Liver (tissue), 8 donors: ENCODE measurements at regions not wholly inside any gene's neighbourhood (a gene's known extent, or its start where the extent isn't known, plus 50 kb on each side); places are given as distances from the start of the nearest gene placed in this dataset.

Source experiments
- DNase-seq: peaks from one replicate; pipeline ENCODE4 v3.0.0-alpha.2; 2017; ENCODE audit warnings: low spot score
- H3K27ac ChIP-seq, 2 donors: one replicate each; pipeline ENCODE4 v1.7.0; 2013; ENCODE audit warnings: inconsistent platforms in 2 of 2, low read length in 2 of 2, control low read depth in 1 of 2, low read depth in 1 of 2, mild to moderate bottlenecking in 1 of 2
- H3K27me3 ChIP-seq, 4 donors: one replicate each; pipeline versions ENCODE4 v1.6.1 to v1.7.0; 2013; ENCODE audit warnings: low read length in 3 of 4, inconsistent platforms in 1 of 4, mild to moderate bottlenecking in 1 of 4, moderate library complexity in 1 of 4; ENCODE audit not compliant: control insufficient read depth in 4 of 4, insufficient read depth in 4 of 4
- H3K36me3 ChIP-seq, 4 donors: one replicate each; pipeline versions ENCODE4 v1.6.1 to v1.7.0; 2013; ENCODE audit warnings: low read length in 3 of 4, mild to moderate bottlenecking in 3 of 4, low read depth in 1 of 4, moderate library complexity in 1 of 4; ENCODE audit not compliant: control insufficient read depth in 4 of 4, insufficient read depth in 3 of 4
- H3K4me1 ChIP-seq, 4 donors: one replicate each; pipeline versions ENCODE4 v1.6.1 to v1.7.0; 2013; ENCODE audit warnings: low read length in 3 of 4, mild to moderate bottlenecking in 3 of 4, moderate library complexity in 1 of 4; ENCODE audit not compliant: control insufficient read depth in 4 of 4, insufficient read depth in 4 of 4
- H3K4me3 ChIP-seq, 3 donors: one replicate each; pipeline versions ENCODE4 v1.6.1 to v1.7.0; 2013; ENCODE audit warnings: low read length in 3 of 3, control low read depth in 1 of 3, low read depth in 1 of 3, mild to moderate bottlenecking in 1 of 3
- H3K9ac ChIP-seq, 2 donors: one replicate each; pipeline ENCODE4 v1.7.0; 2013; ENCODE audit warnings: low read length in 2 of 2, mild to moderate bottlenecking in 2 of 2, moderate library complexity in 2 of 2, control low read depth in 1 of 2, low read depth in 1 of 2
- H3K9me3 ChIP-seq, 4 donors: one replicate each; pipeline versions ENCODE4 v1.6.1 to v1.7.0; 2013; ENCODE audit warnings: low read length in 3 of 4; ENCODE audit not compliant: control insufficient read depth in 4 of 4
- EGR1 ChIP-seq, 2 donors: IDR thresholded peaks; 2 replicates each; pipeline ENCODE4 v1.6.1; 2016 to 2018; ENCODE audit warnings: antibody characterized with exemption in 2 of 2, low read depth in 2 of 2
- FOXA1 ChIP-seq: IDR thresholded peaks from 2 replicates; pipeline ENCODE4 v1.6.1; 2016; ENCODE audit warnings: antibody characterized with exemption
- FOXA2 ChIP-seq: IDR thresholded peaks from 2 replicates; pipeline ENCODE4 v1.6.1; 2016; ENCODE audit warnings: antibody characterized with exemption
- GABPA ChIP-seq, 2 donors: IDR thresholded peaks in 1 of 2; conservative IDR thresholded peaks in 1 of 2; 2 replicates each; pipeline ENCODE4 v1.6.1; 2016; ENCODE audit warnings: antibody characterized with exemption in 2 of 2, mild to moderate bottlenecking in 1 of 2, moderate library complexity in 1 of 2
- HNF4A ChIP-seq, 2 donors: conservative IDR thresholded peaks; 2 replicates each; pipeline ENCODE4 v1.6.1; 2016; ENCODE audit warnings: antibody characterized with exemption in 2 of 2, mild to moderate bottlenecking in 2 of 2
- HNF4G ChIP-seq: IDR thresholded peaks from 2 replicates; pipeline ENCODE4 v1.6.1; 2016; ENCODE audit warnings: antibody characterized with exemption
- JUND ChIP-seq, 2 donors: IDR thresholded peaks; 2 replicates each; pipeline ENCODE4 v1.6.1; 2016; ENCODE audit warnings: antibody characterized with exemption in 2 of 2
- NR2F2 ChIP-seq: IDR thresholded peaks from 2 replicates; pipeline ENCODE4 v1.6.1; 2016; ENCODE audit warnings: antibody characterized with exemption
- RAD21 ChIP-seq, 2 donors: IDR thresholded peaks; 2 replicates each; pipeline ENCODE4 v1.6.1; 2016; ENCODE audit warnings: antibody characterized with exemption in 2 of 2, mild to moderate bottlenecking in 2 of 2
- RXRA ChIP-seq, 2 donors: IDR thresholded peaks; 2 replicates each; pipeline ENCODE4 v1.6.1; 2017 to 2018; ENCODE audit warnings: antibody characterized with exemption in 2 of 2, mild to moderate bottlenecking in 1 of 2
- SP1 ChIP-seq: IDR thresholded peaks from 2 replicates; pipeline ENCODE4 v1.6.1; 2018; ENCODE audit warnings: antibody characterized with exemption, mild to moderate bottlenecking
- TAF1 ChIP-seq: conservative IDR thresholded peaks from 2 replicates; pipeline ENCODE4 v1.6.1; 2016; ENCODE audit warnings: antibody characterized with exemption, mild to moderate bottlenecking
- YY1 ChIP-seq: IDR thresholded peaks from 2 replicates; pipeline ENCODE4 v1.6.1; 2016; ENCODE audit warnings: antibody characterized with exemption, mild to moderate bottlenecking
- WGBS: extraction: QIAGEN DNeasy Blood & Tissue Kit; methylation state at CpG from one replicate; pipeline ENCODE4 v1.1.7; 2013; 5-methylcytosine and 5-hydroxymethylcytosine counted together
- TF ChIP-seq, protein P1 (sequence below): IDR thresholded peaks from 2 replicates; pipeline ENCODE4 v1.6.1; 2016; ENCODE audit warnings: antibody characterized with exemption
- TF ChIP-seq, protein P2 (sequence below): IDR thresholded peaks from 2 replicates; pipeline ENCODE4 v1.6.1; 2016; ENCODE audit warnings: antibody characterized with exemption
- TF ChIP-seq, protein P3 (sequence below): IDR thresholded peaks from 2 replicates; pipeline ENCODE4 v1.6.1; 2016; ENCODE audit warnings: antibody characterized with exemption, mild to moderate bottlenecking
- TF ChIP-seq, protein P4 (sequence below): fragments of 150-350 bp; IDR thresholded peaks from 2 replicates; pipeline ENCODE4 v1.5.1; 2017; ENCODE audit warnings: improper control_type of control experiment, low read depth, low read length; ENCODE audit not compliant: missing input control
- donor health status: healthy.
- donor health status: healthy.
- donor health status: healthy.
- donor health status: healthy.
- donor health status: healthy.

DNA sequence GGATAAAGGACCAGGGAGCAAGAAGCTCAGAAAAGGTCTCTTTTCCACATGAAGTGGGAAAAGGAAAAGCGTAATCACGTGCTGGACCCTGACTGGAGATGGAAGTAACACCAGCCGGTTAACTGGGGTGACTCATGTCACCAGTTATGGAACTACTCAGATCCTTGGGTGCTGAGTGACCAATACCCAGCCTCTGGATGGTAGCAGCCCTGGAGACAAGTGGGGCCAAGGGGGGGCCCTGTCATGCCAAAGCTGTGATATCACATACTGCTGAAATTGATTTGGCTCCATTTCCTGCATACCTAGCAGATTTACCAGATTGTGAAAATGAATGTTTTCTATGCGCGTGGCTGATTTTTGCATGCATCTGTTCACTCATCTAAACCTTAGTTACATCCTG, 158.9 kb downstream of the ZIC5 start:
- no peak for DNase-seq
- no peaks in the 10 kb centered on the region for H3K9me3 ChIP-seq
- H3K36me3 ChIP-seq: no peaks in the 10 kb centered on the region
- no peak overlapping the region for H3K4me3 ChIP-seq
- peaks cover 14 to 40% (median 25%) of the 10 kb centered on the region in 4 donors for H3K4me1 ChIP-seq
- no peaks in the 10 kb centered on the region for H3K27me3 ChIP-seq
- no peak overlapping the region for H3K9ac ChIP-seq
- no peak for TF ChIP-seq SP1
- TF ChIP-seq, protein P1, sequence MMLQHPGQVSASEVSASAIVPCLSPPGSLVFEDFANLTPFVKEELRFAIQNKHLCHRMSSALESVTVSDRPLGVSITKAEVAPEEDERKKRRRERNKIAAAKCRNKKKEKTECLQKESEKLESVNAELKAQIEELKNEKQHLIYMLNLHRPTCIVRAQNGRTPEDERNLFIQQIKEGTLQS: no peak
- TF ChIP-seq, protein P2, sequence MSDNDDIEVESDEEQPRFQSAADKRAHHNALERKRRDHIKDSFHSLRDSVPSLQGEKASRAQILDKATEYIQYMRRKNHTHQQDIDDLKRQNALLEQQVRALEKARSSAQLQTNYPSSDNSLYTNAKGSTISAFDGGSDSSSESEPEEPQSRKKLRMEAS: no peak
- TF ChIP-seq RAD21 (IDR thresholded peaks at IDR 0.05): no peak
- TF ChIP-seq, protein P3, sequence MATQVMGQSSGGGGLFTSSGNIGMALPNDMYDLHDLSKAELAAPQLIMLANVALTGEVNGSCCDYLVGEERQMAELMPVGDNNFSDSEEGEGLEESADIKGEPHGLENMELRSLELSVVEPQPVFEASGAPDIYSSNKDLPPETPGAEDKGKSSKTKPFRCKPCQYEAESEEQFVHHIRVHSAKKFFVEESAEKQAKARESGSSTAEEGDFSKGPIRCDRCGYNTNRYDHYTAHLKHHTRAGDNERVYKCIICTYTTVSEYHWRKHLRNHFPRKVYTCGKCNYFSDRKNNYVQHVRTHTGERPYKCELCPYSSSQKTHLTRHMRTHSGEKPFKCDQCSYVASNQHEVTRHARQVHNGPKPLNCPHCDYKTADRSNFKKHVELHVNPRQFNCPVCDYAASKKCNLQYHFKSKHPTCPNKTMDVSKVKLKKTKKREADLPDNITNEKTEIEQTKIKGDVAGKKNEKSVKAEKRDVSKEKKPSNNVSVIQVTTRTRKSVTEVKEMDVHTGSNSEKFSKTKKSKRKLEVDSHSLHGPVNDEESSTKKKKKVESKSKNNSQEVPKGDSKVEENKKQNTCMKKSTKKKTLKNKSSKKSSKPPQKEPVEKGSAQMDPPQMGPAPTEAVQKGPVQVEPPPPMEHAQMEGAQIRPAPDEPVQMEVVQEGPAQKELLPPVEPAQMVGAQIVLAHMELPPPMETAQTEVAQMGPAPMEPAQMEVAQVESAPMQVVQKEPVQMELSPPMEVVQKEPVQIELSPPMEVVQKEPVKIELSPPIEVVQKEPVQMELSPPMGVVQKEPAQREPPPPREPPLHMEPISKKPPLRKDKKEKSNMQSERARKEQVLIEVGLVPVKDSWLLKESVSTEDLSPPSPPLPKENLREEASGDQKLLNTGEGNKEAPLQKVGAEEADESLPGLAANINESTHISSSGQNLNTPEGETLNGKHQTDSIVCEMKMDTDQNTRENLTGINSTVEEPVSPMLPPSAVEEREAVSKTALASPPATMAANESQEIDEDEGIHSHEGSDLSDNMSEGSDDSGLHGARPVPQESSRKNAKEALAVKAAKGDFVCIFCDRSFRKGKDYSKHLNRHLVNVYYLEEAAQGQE: no peak
- TF ChIP-seq, protein P4, sequence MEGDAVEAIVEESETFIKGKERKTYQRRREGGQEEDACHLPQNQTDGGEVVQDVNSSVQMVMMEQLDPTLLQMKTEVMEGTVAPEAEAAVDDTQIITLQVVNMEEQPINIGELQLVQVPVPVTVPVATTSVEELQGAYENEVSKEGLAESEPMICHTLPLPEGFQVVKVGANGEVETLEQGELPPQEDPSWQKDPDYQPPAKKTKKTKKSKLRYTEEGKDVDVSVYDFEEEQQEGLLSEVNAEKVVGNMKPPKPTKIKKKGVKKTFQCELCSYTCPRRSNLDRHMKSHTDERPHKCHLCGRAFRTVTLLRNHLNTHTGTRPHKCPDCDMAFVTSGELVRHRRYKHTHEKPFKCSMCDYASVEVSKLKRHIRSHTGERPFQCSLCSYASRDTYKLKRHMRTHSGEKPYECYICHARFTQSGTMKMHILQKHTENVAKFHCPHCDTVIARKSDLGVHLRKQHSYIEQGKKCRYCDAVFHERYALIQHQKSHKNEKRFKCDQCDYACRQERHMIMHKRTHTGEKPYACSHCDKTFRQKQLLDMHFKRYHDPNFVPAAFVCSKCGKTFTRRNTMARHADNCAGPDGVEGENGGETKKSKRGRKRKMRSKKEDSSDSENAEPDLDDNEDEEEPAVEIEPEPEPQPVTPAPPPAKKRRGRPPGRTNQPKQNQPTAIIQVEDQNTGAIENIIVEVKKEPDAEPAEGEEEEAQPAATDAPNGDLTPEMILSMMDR: no peak
- no peak for TF ChIP-seq FOXA1
- no peak overlapping the region for H3K27ac ChIP-seq
- WGBS: 88% methylated on average over 5 of the region's 5 CpGs

DNA sequence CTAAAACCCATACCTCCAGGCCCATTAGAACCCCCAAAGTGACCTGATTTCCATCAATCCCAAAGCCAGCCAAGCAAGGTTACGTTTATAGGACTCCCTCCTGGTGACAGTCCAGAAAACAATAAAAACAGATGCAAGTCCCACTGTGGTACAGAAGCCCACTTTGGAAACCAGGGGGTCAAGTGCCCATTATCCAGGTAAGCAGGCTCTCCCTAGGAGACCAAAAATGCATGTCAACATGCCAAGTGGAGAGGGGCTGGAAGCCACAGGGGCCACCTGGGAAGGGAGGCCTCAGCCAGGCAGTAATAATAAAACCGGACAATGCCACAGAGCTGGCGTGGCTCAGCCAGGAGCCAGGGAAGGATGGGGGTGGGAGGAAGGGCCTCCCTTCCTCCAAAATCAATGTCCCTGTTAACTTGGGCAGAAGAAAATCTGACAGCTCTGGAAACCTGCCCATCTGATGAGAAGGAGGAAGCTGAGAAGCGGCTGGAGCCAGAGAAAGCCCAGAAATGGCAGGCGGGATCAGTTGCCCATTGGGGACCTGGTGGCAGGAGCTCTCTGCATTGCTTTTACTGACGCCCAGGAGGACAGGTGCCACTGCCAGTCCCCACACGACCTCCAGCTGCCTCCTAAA, 160.4 kb downstream of the ZIC5 start:
- H3K9ac ChIP-seq: no peak overlapping the region
- 72% methylated on average over 7 of the region's 7 CpGs for WGBS
- no peak overlapping the region for H3K27ac ChIP-seq
- no peaks in the 10 kb centered on the region for H3K36me3 ChIP-seq
- no peaks in the 10 kb centered on the region for H3K9me3 ChIP-seq
- H3K4me3 ChIP-seq: no peak overlapping the region
- DNase-seq: no peak
- peaks cover 14 to 40% (median 25%) of the 10 kb centered on the region in 4 donors for H3K4me1 ChIP-seq
- H3K27me3 ChIP-seq: no peaks in the 10 kb centered on the region
- TF ChIP-seq FOXA1 (no peak), TAF1 (no peak), YY1 (no peak), FOXA2 (no peak), EGR1 (IDR thresholded peaks at IDR 0.05; ENCODE audit: low read depth in 2 of 2) (no peak), JUND (IDR thresholded peaks at IDR 0.05) (no peak), RAD21 (IDR thresholded peaks at IDR 0.05) (no peak), HNF4G (no peak), RXRA (IDR thresholded peaks at IDR 0.05) (no peak), GABPA (IDR thresholded peaks at IDR 0.05 in 1 of 2, conservative IDR thresholded peaks at IDR 0.05 in 1 of 2) (no peak), SP1 (no peak), NR2F2 (no peak), HNF4A (conservative IDR thresholded peaks at IDR 0.05) (no peak)
- TF ChIP-seq, protein P1: no peak
- TF ChIP-seq, protein P2: no peak
- TF ChIP-seq, protein P3: no peak
- TF ChIP-seq, protein P4: no peak
